WTC11 (cell line): ENCODE measurements at regions not wholly inside any gene's neighbourhood (a gene's known extent, or its start where the extent isn't known, plus 50 kb on each side); places are given as distances from the start of the nearest gene placed in this dataset.

ENCODE experiments used
- ATAC-seq: fragments of 200-7000 bp; cut with Tn5 transposase; 2 replicates; pipeline ENCODE4 v1.10.0; 2021; ENCODE audit warnings: mild to moderate bottlenecking, moderate library complexity
- CTCF ChIA-PET: fragments of 300-600 bp; sonication (Branson Sonifier 250); formaldehyde crosslinking; loops from one replicate; lab custom pipeline; 2021; ENCODE audit warnings: antibody characterized with exemption; lab: Charles Lee
- POLR2A ChIA-PET: fragments of 350-600 bp; sonication (Branson Sonifier 250); formaldehyde crosslinking; loops from one replicate; lab custom pipeline; 2021; ENCODE audit warnings: antibody characterized with exemption; lab: Charles Lee
- DNase-seq: peaks from one replicate; pipeline ENCODE4 v3.0.0; 2021; ENCODE audit warnings: low spot score
- H3K27ac Mint-ChIP-seq: 2 replicates; pipeline ENCODE4 v1.8.0; 2021; ENCODE audit warnings: mixed read lengths
- H3K27me3 Mint-ChIP-seq: 2 replicates; pipeline ENCODE4 v1.8.0; 2021; ENCODE audit warnings: low read depth, mild to moderate bottlenecking, moderate library complexity, mixed read lengths
- H3K36me3 Mint-ChIP-seq: 2 replicates; pipeline ENCODE4 v1.8.0; 2021; ENCODE audit warnings: mixed read lengths
- H3K4me1 Mint-ChIP-seq: 2 replicates; pipeline ENCODE4 v1.8.0; 2022; ENCODE audit warnings: mixed read lengths
- H3K4me3 Mint-ChIP-seq: 2 replicates; pipeline ENCODE4 v1.8.0; 2021; ENCODE audit warnings: mild to moderate bottlenecking, moderate library complexity, mixed read lengths
- H3K9me3 Mint-ChIP-seq: 2 replicates; pipeline ENCODE4 v1.8.0; 2021; ENCODE audit warnings: mixed read lengths
- ESRRA ChIP-seq: sonication (generic); formaldehyde crosslinking; IDR thresholded peaks from 2 replicates; pipeline ENCODE4 v1.8.1; 2022; ENCODE audit warnings: mild to moderate bottlenecking, missing genetic modification reagents, borderline replicate concordance
- FOXK1 ChIP-seq: sonication (generic); formaldehyde crosslinking; IDR thresholded peaks from 2 replicates; pipeline ENCODE4 v1.8.0; 2022; ENCODE audit warnings: mild to moderate bottlenecking, moderate library complexity, missing genetic modification reagents
- HMGA2 ChIP-seq: fragments of 250-450 bp; sonication (Bioruptor Pico); IDR thresholded peaks from 2 replicates; pipeline ENCODE4 v1.4.0; 2021; ENCODE audit warnings: mild to moderate bottlenecking, moderate library complexity
- NFATC4 ChIP-seq: fragments of 250-450 bp; sonication (Bioruptor Pico); IDR thresholded peaks from 2 replicates; pipeline ENCODE4 v1.9.0; 2021; ENCODE audit warnings: mild to moderate bottlenecking
- SOX15 ChIP-seq: fragments of 250-450 bp; sonication (Bioruptor Pico); IDR thresholded peaks from 2 replicates; pipeline ENCODE4 v1.9.0; 2021; ENCODE audit warnings: mild to moderate bottlenecking
- SP1 ChIP-seq: sonication (generic); formaldehyde crosslinking; conservative IDR thresholded peaks from 2 replicates; pipeline ENCODE4 v1.8.1; 2022; ENCODE audit warnings: missing genetic modification reagents
- ZNF138 ChIP-seq: sonication (generic); formaldehyde crosslinking; conservative IDR thresholded peaks from 2 replicates; pipeline ENCODE4 v1.8.1; 2022; ENCODE audit warnings: mild to moderate bottlenecking, moderate library complexity, missing genetic modification reagents
- ZNF263 ChIP-seq: sonication (generic); formaldehyde crosslinking; IDR thresholded peaks from 2 replicates; pipeline ENCODE4 v1.8.1; 2022; ENCODE audit warnings: low read depth, mild to moderate bottlenecking, moderate library complexity, missing genetic modification reagents
- ZNF423 ChIP-seq: fragments of 250-450 bp; sonication (Bioruptor Pico); IDR thresholded peaks from 2 replicates; pipeline ENCODE4 v2.1.2; 2022; ENCODE audit warnings: mild to moderate bottlenecking, moderate library complexity
- ZNF671 ChIP-seq: fragments of 250-450 bp; sonication (Bioruptor Pico); IDR thresholded peaks from 2 replicates; pipeline ENCODE4 v1.8.0; 2021; ENCODE audit warnings: mild to moderate bottlenecking
- TF ChIP-seq, protein P1 (sequence below): sonication (generic); formaldehyde crosslinking; IDR thresholded peaks from 2 replicates; pipeline ENCODE4 v1.8.1; 2022; ENCODE audit warnings: low read depth, missing genetic modification reagents, borderline replicate concordance
- TF ChIP-seq, protein P2 (sequence below): sonication (generic); formaldehyde crosslinking; conservative IDR thresholded peaks from 2 replicates; pipeline ENCODE4 v1.8.1; 2022; ENCODE audit warnings: mild to moderate bottlenecking, missing genetic modification reagents
- TF ChIP-seq, protein P3 (sequence below): sonication (generic); formaldehyde crosslinking; IDR thresholded peaks from 2 replicates; pipeline ENCODE4 v1.8.1; 2023; ENCODE audit warnings: mild to moderate bottlenecking, missing genetic modification reagents
- TF ChIP-seq, protein P4 (sequence below): sonication (generic); formaldehyde crosslinking; IDR thresholded peaks from 2 replicates; pipeline ENCODE4 v1.8.0; 2023; ENCODE audit warnings: missing genetic modification reagents, mild to moderate bottlenecking, borderline replicate concordance
- TF ChIP-seq, protein P5 (sequence below): sonication (generic); formaldehyde crosslinking; IDR thresholded peaks from 2 replicates; pipeline ENCODE4 v1.8.0; 2022; ENCODE audit warnings: mild to moderate bottlenecking, missing genetic modification reagents
- TF ChIP-seq, protein P6 (sequence below): fragments of 250-450 bp; sonication (Bioruptor Pico); IDR thresholded peaks from 2 replicates; pipeline ENCODE4 v2.1.2; 2022; ENCODE audit warnings: mild to moderate bottlenecking, moderate library complexity

DNA sequence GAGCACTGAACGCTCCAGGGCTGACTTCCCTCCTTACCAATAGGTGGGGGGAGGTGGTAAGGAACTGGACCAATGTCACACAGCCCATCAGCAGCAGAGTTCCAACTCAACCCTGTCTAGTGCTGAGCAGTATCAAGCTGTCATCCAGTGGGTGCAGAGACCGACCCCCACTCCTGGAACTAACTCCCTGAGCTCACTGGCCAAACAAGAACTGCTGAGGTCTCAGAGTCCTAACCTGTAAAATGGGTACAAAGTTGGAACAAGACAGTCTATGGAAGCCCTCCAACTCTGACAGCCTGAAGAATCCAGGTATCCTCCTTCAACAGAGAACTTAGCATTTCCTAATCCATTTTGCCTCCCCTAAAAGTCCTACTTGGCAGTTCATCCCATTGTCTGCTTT, 91.1 kb upstream of the CLMN start:
- POLR2A ChIA-PET, result no interaction called here
- TF ChIP-seq SP1 (CRISPR knock-in tag) (no peak), ZNF138 (CRISPR knock-in tag) (no peak), HMGA2 (CRISPR knock-in tag) (no peak), NFATC4 (CRISPR knock-in tag) (no peak), ZNF263 (CRISPR knock-in tag) (no peak), SOX15 (no peak), FOXK1 (CRISPR knock-in tag) (no peak), ESRRA (CRISPR knock-in tag) (no peak), ZNF423 (CRISPR knock-in tag) (no peak)
- TF ChIP-seq, protein P1, sequence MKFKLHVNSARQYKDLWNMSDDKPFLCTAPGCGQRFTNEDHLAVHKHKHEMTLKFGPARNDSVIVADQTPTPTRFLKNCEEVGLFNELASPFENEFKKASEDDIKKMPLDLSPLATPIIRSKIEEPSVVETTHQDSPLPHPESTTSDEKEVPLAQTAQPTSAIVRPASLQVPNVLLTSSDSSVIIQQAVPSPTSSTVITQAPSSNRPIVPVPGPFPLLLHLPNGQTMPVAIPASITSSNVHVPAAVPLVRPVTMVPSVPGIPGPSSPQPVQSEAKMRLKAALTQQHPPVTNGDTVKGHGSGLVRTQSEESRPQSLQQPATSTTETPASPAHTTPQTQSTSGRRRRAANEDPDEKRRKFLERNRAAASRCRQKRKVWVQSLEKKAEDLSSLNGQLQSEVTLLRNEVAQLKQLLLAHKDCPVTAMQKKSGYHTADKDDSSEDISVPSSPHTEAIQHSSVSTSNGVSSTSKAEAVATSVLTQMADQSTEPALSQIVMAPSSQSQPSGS (CRISPR knock-in tag), result no peak
- TF ChIP-seq, protein P2, sequence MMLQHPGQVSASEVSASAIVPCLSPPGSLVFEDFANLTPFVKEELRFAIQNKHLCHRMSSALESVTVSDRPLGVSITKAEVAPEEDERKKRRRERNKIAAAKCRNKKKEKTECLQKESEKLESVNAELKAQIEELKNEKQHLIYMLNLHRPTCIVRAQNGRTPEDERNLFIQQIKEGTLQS, result no peak
- TF ChIP-seq, protein P3, sequence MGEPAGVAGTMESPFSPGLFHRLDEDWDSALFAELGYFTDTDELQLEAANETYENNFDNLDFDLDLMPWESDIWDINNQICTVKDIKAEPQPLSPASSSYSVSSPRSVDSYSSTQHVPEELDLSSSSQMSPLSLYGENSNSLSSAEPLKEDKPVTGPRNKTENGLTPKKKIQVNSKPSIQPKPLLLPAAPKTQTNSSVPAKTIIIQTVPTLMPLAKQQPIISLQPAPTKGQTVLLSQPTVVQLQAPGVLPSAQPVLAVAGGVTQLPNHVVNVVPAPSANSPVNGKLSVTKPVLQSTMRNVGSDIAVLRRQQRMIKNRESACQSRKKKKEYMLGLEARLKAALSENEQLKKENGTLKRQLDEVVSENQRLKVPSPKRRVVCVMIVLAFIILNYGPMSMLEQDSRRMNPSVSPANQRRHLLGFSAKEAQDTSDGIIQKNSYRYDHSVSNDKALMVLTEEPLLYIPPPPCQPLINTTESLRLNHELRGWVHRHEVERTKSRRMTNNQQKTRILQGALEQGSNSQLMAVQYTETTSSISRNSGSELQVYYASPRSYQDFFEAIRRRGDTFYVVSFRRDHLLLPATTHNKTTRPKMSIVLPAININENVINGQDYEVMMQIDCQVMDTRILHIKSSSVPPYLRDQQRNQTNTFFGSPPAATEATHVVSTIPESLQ (CRISPR knock-in tag), result no peak
- TF ChIP-seq, protein P4, sequence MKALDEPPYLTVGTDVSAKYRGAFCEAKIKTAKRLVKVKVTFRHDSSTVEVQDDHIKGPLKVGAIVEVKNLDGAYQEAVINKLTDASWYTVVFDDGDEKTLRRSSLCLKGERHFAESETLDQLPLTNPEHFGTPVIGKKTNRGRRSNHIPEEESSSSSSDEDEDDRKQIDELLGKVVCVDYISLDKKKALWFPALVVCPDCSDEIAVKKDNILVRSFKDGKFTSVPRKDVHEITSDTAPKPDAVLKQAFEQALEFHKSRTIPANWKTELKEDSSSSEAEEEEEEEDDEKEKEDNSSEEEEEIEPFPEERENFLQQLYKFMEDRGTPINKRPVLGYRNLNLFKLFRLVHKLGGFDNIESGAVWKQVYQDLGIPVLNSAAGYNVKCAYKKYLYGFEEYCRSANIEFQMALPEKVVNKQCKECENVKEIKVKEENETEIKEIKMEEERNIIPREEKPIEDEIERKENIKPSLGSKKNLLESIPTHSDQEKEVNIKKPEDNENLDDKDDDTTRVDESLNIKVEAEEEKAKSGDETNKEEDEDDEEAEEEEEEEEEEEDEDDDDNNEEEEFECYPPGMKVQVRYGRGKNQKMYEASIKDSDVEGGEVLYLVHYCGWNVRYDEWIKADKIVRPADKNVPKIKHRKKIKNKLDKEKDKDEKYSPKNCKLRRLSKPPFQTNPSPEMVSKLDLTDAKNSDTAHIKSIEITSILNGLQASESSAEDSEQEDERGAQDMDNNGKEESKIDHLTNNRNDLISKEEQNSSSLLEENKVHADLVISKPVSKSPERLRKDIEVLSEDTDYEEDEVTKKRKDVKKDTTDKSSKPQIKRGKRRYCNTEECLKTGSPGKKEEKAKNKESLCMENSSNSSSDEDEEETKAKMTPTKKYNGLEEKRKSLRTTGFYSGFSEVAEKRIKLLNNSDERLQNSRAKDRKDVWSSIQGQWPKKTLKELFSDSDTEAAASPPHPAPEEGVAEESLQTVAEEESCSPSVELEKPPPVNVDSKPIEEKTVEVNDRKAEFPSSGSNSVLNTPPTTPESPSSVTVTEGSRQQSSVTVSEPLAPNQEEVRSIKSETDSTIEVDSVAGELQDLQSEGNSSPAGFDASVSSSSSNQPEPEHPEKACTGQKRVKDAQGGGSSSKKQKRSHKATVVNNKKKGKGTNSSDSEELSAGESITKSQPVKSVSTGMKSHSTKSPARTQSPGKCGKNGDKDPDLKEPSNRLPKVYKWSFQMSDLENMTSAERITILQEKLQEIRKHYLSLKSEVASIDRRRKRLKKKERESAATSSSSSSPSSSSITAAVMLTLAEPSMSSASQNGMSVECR (CRISPR knock-in tag), result no peak
- TF ChIP-seq, protein P5, sequence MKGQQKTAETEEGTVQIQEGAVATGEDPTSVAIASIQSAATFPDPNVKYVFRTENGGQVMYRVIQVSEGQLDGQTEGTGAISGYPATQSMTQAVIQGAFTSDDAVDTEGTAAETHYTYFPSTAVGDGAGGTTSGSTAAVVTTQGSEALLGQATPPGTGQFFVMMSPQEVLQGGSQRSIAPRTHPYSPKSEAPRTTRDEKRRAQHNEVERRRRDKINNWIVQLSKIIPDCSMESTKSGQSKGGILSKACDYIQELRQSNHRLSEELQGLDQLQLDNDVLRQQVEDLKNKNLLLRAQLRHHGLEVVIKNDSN, result no peak
- no peaks in the 10 kb centered on the region for H3K9me3 Mint-ChIP-seq
- H3K4me1 Mint-ChIP-seq, result peaks cover 10% of the 10 kb centered on the region
- CTCF ChIA-PET, result interaction anchor here (1.2 kb wide), 1 partner anchor 31 kb away, joined by 4 read pairs; no protein-coding TSS in a partner anchor
- H3K27me3 Mint-ChIP-seq, result no peaks in the 10 kb centered on the region; the same call in 1 of the 2 replicates
- DNase-seq, result no peak
- no peak overlapping the region for H3K27ac Mint-ChIP-seq
- H3K4me3 Mint-ChIP-seq, result no peak overlapping the region
- no peaks in the 10 kb centered on the region for H3K36me3 Mint-ChIP-seq
- no peak for ATAC-seq

DNA sequence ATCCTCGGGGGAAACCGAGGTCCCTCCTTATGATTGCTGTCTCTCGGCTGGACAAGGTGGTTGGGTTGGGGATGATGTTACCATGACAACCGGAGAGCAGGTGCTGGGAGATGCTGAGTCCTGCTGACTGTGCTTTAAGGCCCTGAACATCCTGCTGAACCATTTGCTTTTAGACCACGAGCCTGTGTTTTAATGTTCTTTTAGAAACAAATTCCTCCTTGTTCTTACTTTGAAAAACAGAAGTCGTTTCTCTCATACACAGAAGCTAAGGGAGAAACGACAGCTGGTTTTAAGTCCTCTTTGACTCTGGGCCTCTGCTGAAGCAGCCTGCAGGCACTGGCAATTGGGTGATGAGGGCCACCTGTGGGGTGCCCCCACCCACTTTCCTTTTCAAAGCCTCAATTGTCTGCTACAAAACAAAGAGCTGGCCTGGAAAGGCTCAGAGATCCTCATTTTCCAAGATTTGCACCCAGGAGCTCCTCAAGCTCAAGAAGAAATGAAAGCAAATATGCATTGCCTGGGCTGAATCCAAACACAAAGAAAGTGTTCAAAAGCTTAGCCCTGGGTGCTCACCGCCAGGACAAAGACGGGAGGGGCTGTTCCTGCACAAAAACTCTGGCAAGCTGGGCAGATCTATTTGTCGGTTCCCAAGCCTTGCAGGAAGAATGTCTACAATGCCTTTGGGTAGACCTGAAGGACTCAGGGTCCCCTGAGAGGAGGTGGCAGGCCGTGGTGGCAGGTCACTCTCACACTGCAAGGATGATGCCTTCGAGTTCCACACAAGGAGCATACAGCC, 90.0 kb upstream of the CLMN start:
- Mint-ChIP-seq H3K4me1 (peaks cover 10% of the 10 kb centered on the region), H3K27ac (no peak overlapping the region)
- CTCF ChIA-PET, result interaction anchor here (1.2 kb wide), 1 partner anchor 32 kb away, joined by 4 read pairs; no protein-coding TSS in a partner anchor
- no peak for TF ChIP-seq ZNF671 (CRISPR knock-in tag)
- TF ChIP-seq, protein P6, sequence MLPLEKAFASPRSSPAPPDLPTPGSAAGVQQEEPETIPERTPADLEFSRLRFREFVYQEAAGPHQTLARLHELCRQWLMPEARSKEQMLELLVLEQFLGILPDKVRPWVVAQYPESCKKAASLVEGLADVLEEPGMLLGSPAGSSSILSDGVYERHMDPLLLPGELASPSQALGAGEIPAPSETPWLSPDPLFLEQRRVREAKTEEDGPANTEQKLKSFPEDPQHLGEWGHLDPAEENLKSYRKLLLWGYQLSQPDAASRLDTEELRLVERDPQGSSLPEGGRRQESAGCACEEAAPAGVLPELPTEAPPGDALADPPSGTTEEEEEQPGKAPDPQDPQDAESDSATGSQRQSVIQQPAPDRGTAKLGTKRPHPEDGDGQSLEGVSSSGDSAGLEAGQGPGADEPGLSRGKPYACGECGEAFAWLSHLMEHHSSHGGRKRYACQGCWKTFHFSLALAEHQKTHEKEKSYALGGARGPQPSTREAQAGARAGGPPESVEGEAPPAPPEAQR (CRISPR knock-in tag), result no peak
- TF ChIP-seq, all 79 proteins: peak for 0
- H3K4me3 Mint-ChIP-seq, result no peak overlapping the region
- no peaks in the 10 kb centered on the region; the same call in 1 of the 2 replicates for H3K27me3 Mint-ChIP-seq
- H3K9me3 Mint-ChIP-seq, result no peaks in the 10 kb centered on the region
- POLR2A ChIA-PET, result interaction anchor here (0.5 kb wide), 1 partner anchor 71 kb away, joined by 3 read pairs; no protein-coding TSS in a partner anchor
- no peak for DNase-seq
- ATAC-seq, result no peak
- H3K36me3 Mint-ChIP-seq, result no peaks in the 10 kb centered on the region
